HCT116 (cell line): ENCODE measurements at regions not wholly inside any gene's neighbourhood (a gene's known extent, or its start where the extent isn't known, plus 50 kb on each side); places are given as distances from the start of the nearest gene placed in this dataset.

Experiments
- ATAC-seq: fragments of 200-7000 bp; cut with Tn5 transposase; 2 replicates; pipeline ENCODE4 v1.9.1; 2020; ENCODE audit warnings: mild to moderate bottlenecking, moderate library complexity
- BruUV-seq: library from RNA; stranded (reverse); fragments of 400-500 nt; replicated peaks from 2 replicates; lab custom pipeline; 2021; lab: Mats Ljungman, UMichigan
- CTCF ChIA-PET: fragments of 300-600 bp; sonication (Branson Sonifier 250); formaldehyde crosslinking; loops from one replicate; lab custom pipeline; 2021; ENCODE audit warnings: antibody characterized with exemption; lab: Charles Lee
- POLR2A ChIA-PET: fragments of 300-600, 350-600 bp; sonication (Branson Sonifier 250); formaldehyde crosslinking; loops from one replicate; lab custom pipeline; 2021; ENCODE audit warnings: antibody characterized with exemption; lab: Charles Lee
- RAD21 ChIA-PET, 2 experiments: fragments of 300-600 bp; sonication (Branson Sonifier 250); formaldehyde crosslinking; loops; one replicate each; lab custom pipeline; 2023; ENCODE audit warnings: low total read pairs in 2 of 2; ENCODE audit not compliant: uncharacterized antibody in 2 of 2, unreplicated experiment in 2 of 2, low non-redundant PET in 1 of 2; lab: Charles Lee
- DNase-seq: peaks from one replicate; pipeline ENCODE4 v3.0.0-alpha.2; 2010; ENCODE audit warnings: low read depth, low spot score
- H2AFZ ChIP-seq: fragments of 200-600 bp; shearing (Covaris generic), sonication (generic); 2 replicates; pipeline ENCODE4 v1.6.1; 2017; ENCODE audit warnings: low read depth, mixed run types, mixed read lengths, antibody characterized with exemption, low read length; ENCODE audit not compliant: poor library complexity, severe bottlenecking
- H3K27ac ChIP-seq: 2 replicates; pipeline ENCODE4 v1.5.1; 2012; ENCODE audit warnings: low read depth, low read length
- H3K27me3 ChIP-seq: fragments of 200-600 bp; sonication (generic); 2 replicates; pipeline ENCODE4 v1.6.1; 2016; ENCODE audit warnings: mixed run types, low read length, mixed read lengths; ENCODE audit not compliant: insufficient read depth
- H3K36me3 ChIP-seq, 2 experiments: fragments of 200-500 bp in 1 of 2; fragments of 200-600 bp in 1 of 2; sonication (Bioruptor generic) in 1 of 2; sonication (generic) in 1 of 2; 2 replicates each; pipeline versions ENCODE4 v1.5.1 to v1.6.1; 2014 to 2016; ENCODE audit warnings: low read length in 2 of 2, inconsistent platforms in 1 of 2, mixed read lengths in 1 of 2, mixed run types in 1 of 2; ENCODE audit not compliant: insufficient read depth in 2 of 2, control insufficient read depth in 1 of 2
- H3K4me1 ChIP-seq, 2 experiments: fragments of 200-600 bp in 1 of 2; sonication (generic) in 1 of 2; 2 replicates each; pipeline versions ENCODE4 v1.5.1 to v1.6.1; 2012 to 2017; ENCODE audit warnings: low read length in 2 of 2, inconsistent platforms in 1 of 2, mild to moderate bottlenecking in 1 of 2, mixed read lengths in 1 of 2, mixed run types in 1 of 2, moderate library complexity in 1 of 2; ENCODE audit not compliant: insufficient read depth in 2 of 2, control insufficient read depth in 1 of 2
- H3K4me2 ChIP-seq: fragments of 200-600 bp; sonication (generic); 2 replicates; pipeline ENCODE4 v1.6.1; 2017; ENCODE audit warnings: mixed run types, low read length, mixed read lengths
- H3K4me3 ChIP-seq, 2 experiments: fragments of 200-600 bp in 1 of 2; sonication (generic) in 1 of 2; replicated peaks in 1 of 2; 2 replicates each; pipeline ENCODE4 v1.5.1; 2011 to 2016; ENCODE audit warnings: low read length in 2 of 2, control low read depth in 1 of 2, low read depth in 1 of 2, mild to moderate bottlenecking in 1 of 2, mixed read lengths in 1 of 2, mixed run types in 1 of 2
- H3K79me2 ChIP-seq: fragments of 200-600 bp; sonication (generic); 2 replicates; pipeline ENCODE4 v1.6.1; 2017; ENCODE audit warnings: mild to moderate bottlenecking, mixed run types, low read length, moderate library complexity, mixed read lengths; ENCODE audit not compliant: insufficient read depth
- H3K9ac ChIP-seq: fragments of 200-600 bp; sonication (generic); 2 replicates; pipeline ENCODE4 v1.6.1; 2016; ENCODE audit warnings: low read length, mixed read lengths
- H3K9me2 ChIP-seq: fragments of 200-600 bp; sonication (generic), shearing (Covaris generic); 2 replicates; pipeline ENCODE4 v1.6.1; 2017; ENCODE audit warnings: mixed run types, mild to moderate bottlenecking, moderate library complexity; ENCODE audit not compliant: insufficient read depth
- H3K9me3 ChIP-seq, 2 experiments: fragments of 200-500 bp in 1 of 2; fragments of 200-600 bp in 1 of 2; sonication (Bioruptor generic) in 1 of 2; sonication (generic) in 1 of 2; 2 replicates each; pipeline ENCODE4 v1.6.1; 2014 to 2017; ENCODE audit warnings: low read length in 2 of 2, mixed read lengths in 2 of 2, inconsistent platforms in 1 of 2, low read depth in 1 of 2, mild to moderate bottlenecking in 1 of 2, mixed run types in 1 of 2, moderate library complexity in 1 of 2; ENCODE audit not compliant: control insufficient read depth in 1 of 2, insufficient read depth in 1 of 2
- H4K20me1 ChIP-seq: fragments of 200-600 bp; sonication (generic), shearing (Covaris generic); 2 replicates; pipeline ENCODE4 v1.6.1; 2017; ENCODE audit warnings: mixed run types, mild to moderate bottlenecking, moderate library complexity; ENCODE audit not compliant: insufficient read depth
- CEBPB ChIP-seq: IDR thresholded peaks from 2 replicates; pipeline ENCODE4 v1.6.1; 2012; ENCODE audit warnings: low read depth
- ELF1 ChIP-seq: IDR thresholded peaks from 2 replicates; pipeline ENCODE4 v1.6.1; 2012; ENCODE audit warnings: low read depth, borderline replicate concordance
- JUND ChIP-seq: IDR thresholded peaks from 2 replicates; pipeline ENCODE4 v1.6.1; 2012
- REST ChIP-seq: IDR thresholded peaks from 2 replicates; pipeline ENCODE4 v1.6.1; 2012; ENCODE audit warnings: low read depth
- SRF ChIP-seq: IDR thresholded peaks from 2 replicates; pipeline ENCODE4 v1.6.1; 2012; ENCODE audit warnings: low read depth
- TCF7L2 ChIP-seq: IDR thresholded peaks from 2 replicates; pipeline ENCODE4 v1.7.0; 2011; ENCODE audit warnings: borderline replicate concordance, inconsistent platforms; ENCODE audit not compliant: insufficient read depth, insufficient read length; ENCODE audit errors: extremely low read depth
- ZNF274 ChIP-seq: fragments of 200-500 bp; sonication (Bioruptor generic); IDR thresholded peaks from 2 replicates; pipeline ENCODE4 v1.6.1; 2014; ENCODE audit warnings: mild to moderate bottlenecking, low read depth, low read length, inconsistent platforms
- intact Hi-C: fragments of 100-400 bp; cut with micrococcal nuclease; formaldehyde crosslinking; loops from 2 replicates; pipeline ENCODE4 v1.10.0; 2022

- ChIA-PET RAD21 (no interaction called here), CTCF (no interaction called here), POLR2A (no interaction called here)
- H3K4me1 ChIP-seq = no peaks in the 10 kb centered on the region
- no peak overlapping the region for H3K9ac ChIP-seq
- intact Hi-C loops = no loop called here
- no peaks in the 10 kb centered on the region for H3K27me3 ChIP-seq
- no peak overlapping the region for H2AFZ ChIP-seq
- no peaks in the 10 kb centered on the region for H4K20me1 ChIP-seq
- no peak overlapping the region for H3K4me3 ChIP-seq
- no peak overlapping the region for H3K4me2 ChIP-seq
- BruUV-seq = no TSS peak
- H3K9me2 ChIP-seq = no peaks in the 10 kb centered on the region
- ATAC-seq = no peak
- H3K79me2 ChIP-seq = no peaks in the 10 kb centered on the region
- no peaks in the 10 kb centered on the region for H3K9me3 ChIP-seq
- no peak for TF ChIP-seq SRF
- TF ChIP-seq REST = no peak
- TF ChIP-seq TCF7L2 = no peak
- no peak for TF ChIP-seq JUND
- TF ChIP-seq ELF1 = no peak
- no peak for DNase-seq
- no peak overlapping the region for H3K27ac ChIP-seq
- H3K36me3 ChIP-seq = no peaks in the 10 kb centered on the region
Observed at GRCh38 chr13:74438901-74439300, 304.7 kb upstream of the KLF12 start.

GRCh38 chr13:74434782-74435181, 300.6 kb upstream of the KLF12 start:
- Histone ChIP-seq H3K4me1 (no peaks in the 10 kb centered on the region), H3K4me2 (no peak overlapping the region), H3K9me3 (no peaks in the 10 kb centered on the region), H2AFZ (no peak overlapping the region), H3K27ac (no peak overlapping the region), H3K4me3 (no peak overlapping the region), H4K20me1 (no peaks in the 10 kb centered on the region), H3K79me2 (no peaks in the 10 kb centered on the region), H3K9me2 (no peaks in the 10 kb centered on the region), H3K27me3 (no peaks in the 10 kb centered on the region), H3K36me3 (no peaks in the 10 kb centered on the region), H3K9ac (no peak overlapping the region)
- DNase-seq = no peak
- ChIA-PET RAD21 (no interaction called here), CTCF (no interaction called here), POLR2A (no interaction called here)
- no TSS peak for BruUV-seq
- no peak for TF ChIP-seq JUND
- no peak for TF ChIP-seq ELF1
- TF ChIP-seq CEBPB = no peak
- no peak for TF ChIP-seq ZNF274
- no peak for ATAC-seq
- intact Hi-C loops = no loop called here
